Mesenchymal stem cell (in vitro differentiated cells and primary cell): ENCODE measurements at regions not wholly inside any gene's neighbourhood (a gene's known extent, or its start where the extent isn't known, plus 50 kb on each side); places are given as distances from the start of the nearest gene placed in this dataset.

Source experiments
- DNase-seq: peaks from one replicate; pipeline ENCODE4 v3.0.0-alpha.2; 2013
- H2AFZ ChIP-seq: one replicate; pipeline ENCODE4 v1.6.1; 2013; ENCODE audit warnings: low read depth, mild to moderate bottlenecking, control low read depth, inconsistent platforms, low read length, moderate library complexity
- H2AK5ac ChIP-seq: 2 replicates; pipeline ENCODE4 v1.6.1; 2013; ENCODE audit warnings: low read length, moderate library complexity, mild to moderate bottlenecking, inconsistent platforms; ENCODE audit not compliant: severe bottlenecking
- H2BK120ac ChIP-seq: one replicate; pipeline ENCODE4 v1.6.1; 2013; ENCODE audit warnings: low read depth, mild to moderate bottlenecking, inconsistent platforms, low read length, moderate library complexity
- H2BK12ac ChIP-seq, 2 experiments: one replicate each; pipeline ENCODE4 v1.6.1; 2013; ENCODE audit warnings: inconsistent platforms in 2 of 2, low read length in 2 of 2, mild to moderate bottlenecking in 2 of 2, moderate library complexity in 2 of 2, control low read depth in 1 of 2
- H2BK15ac ChIP-seq: one replicate; pipeline ENCODE4 v1.6.1; 2013; ENCODE audit warnings: mild to moderate bottlenecking, low read depth, inconsistent platforms; ENCODE audit not compliant: poor library complexity, severe bottlenecking
- H2BK5ac ChIP-seq: 2 replicates; pipeline ENCODE4 v1.6.1; 2013; ENCODE audit warnings: low read depth, mild to moderate bottlenecking, low read length, control low read depth, inconsistent platforms; ENCODE audit not compliant: poor library complexity, severe bottlenecking
- H3K14ac ChIP-seq, 2 experiments: one replicate each; pipeline ENCODE4 v1.6.1; 2013; ENCODE audit warnings: inconsistent platforms in 2 of 2, low read length in 2 of 2, control low read depth in 1 of 2, mild to moderate bottlenecking in 1 of 2, moderate library complexity in 1 of 2
- H3K18ac ChIP-seq, 2 experiments: one replicate each; pipeline ENCODE4 v1.6.1; 2013; ENCODE audit warnings: inconsistent platforms in 2 of 2, low read length in 2 of 2, control low read depth in 1 of 2, low read depth in 1 of 2, mild to moderate bottlenecking in 1 of 2
- H3K23ac ChIP-seq, 2 experiments: one replicate each; pipeline ENCODE4 v1.6.1; 2013; ENCODE audit warnings: inconsistent platforms in 2 of 2, low read length in 2 of 2, mild to moderate bottlenecking in 2 of 2, moderate library complexity in 2 of 2, control low read depth in 1 of 2
- H3K27ac ChIP-seq: 2 replicates; pipeline ENCODE4 v1.5.1; 2013; ENCODE audit warnings: mild to moderate bottlenecking, moderate library complexity, low read length, control low read depth, inconsistent platforms; ENCODE audit not compliant: poor library complexity, severe bottlenecking
- H3K27me3 ChIP-seq, 2 experiments: 2 replicates each; pipeline versions ENCODE4 v1.6.1 to v1.7.0; 2013; ENCODE audit warnings: low read length in 2 of 2, mild to moderate bottlenecking in 2 of 2, moderate library complexity in 2 of 2, control low read depth in 1 of 2, inconsistent platforms in 1 of 2; ENCODE audit not compliant: control insufficient read depth in 1 of 2, insufficient read depth in 1 of 2
- H3K36me3 ChIP-seq, 2 experiments: 2 replicates each; pipeline versions ENCODE4 v1.6.1 to v1.7.0; 2013; ENCODE audit warnings: low read length in 2 of 2, control low read depth in 1 of 2, inconsistent platforms in 1 of 2, low read depth in 1 of 2, mild to moderate bottlenecking in 1 of 2; ENCODE audit not compliant: insufficient read depth in 2 of 2, control insufficient read depth in 1 of 2
- H3K4ac ChIP-seq, 2 experiments: one replicate each; pipeline ENCODE4 v1.6.1; 2013; ENCODE audit warnings: inconsistent platforms in 2 of 2, low read length in 2 of 2, mild to moderate bottlenecking in 2 of 2, moderate library complexity in 2 of 2, control low read depth in 1 of 2, low read depth in 1 of 2
- H3K4me1 ChIP-seq: 2 replicates; pipeline ENCODE4 v1.6.1; 2013; ENCODE audit warnings: low read depth, low read length, control low read depth; ENCODE audit not compliant: control insufficient read depth, insufficient read depth
- H3K4me2 ChIP-seq: 2 replicates; pipeline ENCODE4 v1.6.1; 2013; ENCODE audit warnings: low read length, mild to moderate bottlenecking, inconsistent platforms; ENCODE audit not compliant: poor library complexity, severe bottlenecking
- H3K4me3 ChIP-seq, 2 experiments: 2 replicates each; pipeline versions ENCODE4 v1.5.1 to v1.7.0; 2013; ENCODE audit warnings: low read length in 2 of 2, mild to moderate bottlenecking in 2 of 2, control low read depth in 1 of 2, low read depth in 1 of 2; ENCODE audit not compliant: insufficient read depth in 1 of 2
- H3K79me1 ChIP-seq: replicated peaks from 2 replicates; pipeline ENCODE4 v1.6.1; 2013; ENCODE audit warnings: mild to moderate bottlenecking, control low read depth, low read length, inconsistent platforms; ENCODE audit not compliant: poor library complexity, severe bottlenecking
- H3K9ac ChIP-seq: 2 replicates; pipeline ENCODE4 v1.7.0; 2013; ENCODE audit warnings: mild to moderate bottlenecking, low read length, moderate library complexity
- H3K9me3 ChIP-seq: 2 replicates; pipeline ENCODE4 v1.7.0; 2013; ENCODE audit warnings: mild to moderate bottlenecking, low read length; ENCODE audit not compliant: control insufficient read depth
- H4K8ac ChIP-seq: one replicate; pipeline ENCODE4 v1.6.1; 2013; ENCODE audit warnings: inconsistent platforms, mild to moderate bottlenecking, low read length, moderate library complexity
- H4K91ac ChIP-seq: one replicate; pipeline ENCODE4 v1.6.1; 2013; ENCODE audit warnings: mild to moderate bottlenecking, low read length, inconsistent platforms
- WGBS: methylation state at CpG from one replicate; pipeline ENCODE4 v1.1.7; 2013; ENCODE audit warnings: mixed read lengths; 5-methylcytosine and 5-hydroxymethylcytosine counted together

DNA sequence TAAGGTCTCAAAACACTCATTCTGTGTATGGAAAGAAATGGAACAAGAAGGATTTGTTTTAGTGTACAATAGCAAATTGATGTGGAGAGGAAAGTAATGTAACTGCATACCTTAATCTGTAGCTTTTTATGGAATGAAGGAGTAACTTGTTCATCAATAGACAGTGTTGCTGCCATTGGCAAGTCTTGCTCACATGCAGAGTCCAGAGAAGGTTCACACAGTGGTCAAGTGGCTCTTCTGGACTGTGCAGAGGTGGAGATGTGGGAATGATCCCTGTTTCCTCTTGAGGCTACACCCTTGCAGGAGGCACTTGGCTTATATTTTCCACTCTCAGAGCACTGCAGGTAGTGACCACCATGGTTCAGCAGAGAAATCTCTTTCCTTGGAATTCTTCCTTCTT, 132.9 kb upstream of the ANKH start:
- no peak overlapping the region for H3K4ac ChIP-seq
- peak; percentile 9 for DNase-seq

DNA sequence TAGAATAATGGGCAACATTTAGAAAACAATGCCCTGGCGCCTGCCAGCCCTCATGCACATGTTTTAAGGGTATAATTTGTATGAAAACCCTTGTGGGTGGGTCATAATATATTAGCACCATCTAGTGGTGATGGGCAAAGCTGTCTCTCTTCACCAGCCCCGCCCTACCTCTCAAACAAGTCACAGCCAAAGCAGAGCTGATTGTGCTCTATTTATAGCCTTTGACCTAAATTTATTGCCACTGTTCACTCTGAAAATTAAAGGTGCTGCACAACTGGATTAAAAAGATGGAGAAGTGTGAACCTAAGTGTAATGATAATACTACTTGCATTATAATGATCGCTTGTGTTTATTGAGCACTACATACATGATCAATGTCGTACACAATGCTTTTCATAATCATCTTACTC, 131.9 kb upstream of the ANKH start:
- Histone ChIP-seq H2AFZ (no peak overlapping the region), H3K18ac (no peak overlapping the region), H2BK5ac (no peak overlapping the region), H3K27me3 (peaks cover 2 to 6% of the 10 kb centered on the region in 2 experiments), H2BK12ac (no peak overlapping the region), H3K9ac (no peak overlapping the region), H3K27ac (no peak overlapping the region), H3K4me2 (no peak overlapping the region), H3K14ac (no peak overlapping the region), H3K9me3 (peaks cover 3% of the 10 kb centered on the region), H4K91ac (no peak overlapping the region), H4K8ac (no peak overlapping the region), H2BK15ac (no peak overlapping the region), H2BK120ac (no peak overlapping the region), H3K36me3 (no peaks in the 10 kb centered on the region), H3K79me1 (no peaks in the 10 kb centered on the region), H2AK5ac (no peak overlapping the region), H3K4me1 (peaks cover 2% of the 10 kb centered on the region), H3K4me3 (no peak overlapping the region), H3K23ac (no peak overlapping the region), H3K4ac (no peak overlapping the region)
- DNase-seq: peak; percentile 64
- WGBS: 0% methylated on average over 2 of the region's 4 CpGs

More for the DNA sequence above, 132.9 kb upstream of the ANKH start:
- no peak overlapping the region for H2BK15ac ChIP-seq
- peaks cover 5% of the 10 kb centered on the region for H3K4me1 ChIP-seq
- H3K23ac ChIP-seq: no peak overlapping the region
- H3K14ac ChIP-seq: no peak overlapping the region
- H3K4me2 ChIP-seq: no peak overlapping the region
- no peak overlapping the region for H2BK5ac ChIP-seq
- H3K27ac ChIP-seq: no peak overlapping the region
- no peak overlapping the region for H2AFZ ChIP-seq
- H2BK12ac ChIP-seq: no peak overlapping the region
- no peak overlapping the region for H4K91ac ChIP-seq
- no peak overlapping the region for H3K4me3 ChIP-seq
- no peak overlapping the region for H2AK5ac ChIP-seq
- H3K9ac ChIP-seq: no peak overlapping the region
- no peaks in the 10 kb centered on the region for H3K9me3 ChIP-seq
- no peak overlapping the region for H2BK120ac ChIP-seq
- H3K27me3 ChIP-seq: peaks cover 0 to 2% of the 10 kb centered on the region in 2 experiments
- H4K8ac ChIP-seq: no peak overlapping the region
- H3K36me3 ChIP-seq: no peaks in the 10 kb centered on the region
- no peak overlapping the region for H3K18ac ChIP-seq
- H3K79me1 ChIP-seq: no peaks in the 10 kb centered on the region

DNA sequence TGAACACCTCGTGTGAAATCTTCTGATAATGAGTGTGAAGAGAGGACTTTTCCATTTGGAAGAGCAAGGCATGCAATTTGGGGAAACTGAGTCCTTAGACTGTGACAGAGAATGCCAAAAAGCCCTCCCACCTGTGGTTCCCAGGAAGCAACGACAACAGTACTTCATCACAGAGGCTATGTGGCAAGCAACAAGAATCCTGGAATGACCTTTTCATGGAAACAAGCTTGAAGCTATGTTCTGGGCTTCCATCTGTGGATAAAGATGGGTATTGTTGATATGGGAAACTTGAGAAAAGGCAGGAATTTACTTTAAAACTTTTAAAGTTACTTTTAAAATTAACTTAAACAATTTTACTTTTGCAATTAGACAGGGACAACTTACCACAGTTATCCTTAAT, 131.2 kb upstream of the ANKH start:
- no peak overlapping the region for H3K23ac ChIP-seq
- no peak overlapping the region for H2BK12ac ChIP-seq
- H3K9me3 ChIP-seq: peaks cover 10% of the 10 kb centered on the region
- no peak overlapping the region for H3K4me2 ChIP-seq
- no peak overlapping the region for H2BK15ac ChIP-seq
- no peak overlapping the region for H3K9ac ChIP-seq
- no peak overlapping the region for H2AFZ ChIP-seq
- DNase-seq: no peak
- H2BK5ac ChIP-seq: no peak overlapping the region
- H3K36me3 ChIP-seq: no peaks in the 10 kb centered on the region
- H2AK5ac ChIP-seq: no peak overlapping the region
- H3K4me3 ChIP-seq: no peak overlapping the region
- H3K27me3 ChIP-seq: peaks cover 8 to 12% of the 10 kb centered on the region in 2 experiments
- H3K79me1 ChIP-seq: no peaks in the 10 kb centered on the region
- H3K14ac ChIP-seq: no peak overlapping the region
- H3K18ac ChIP-seq: no peak overlapping the region
- 38% methylated on average over 2 of the region's 2 CpGs for WGBS
- H2BK120ac ChIP-seq: no peak overlapping the region
- H3K4ac ChIP-seq: no peak overlapping the region
- no peak overlapping the region for H4K8ac ChIP-seq
- H3K4me1 ChIP-seq: no peaks in the 10 kb centered on the region
- no peak overlapping the region for H3K27ac ChIP-seq
- no peak overlapping the region for H4K91ac ChIP-seq

DNA sequence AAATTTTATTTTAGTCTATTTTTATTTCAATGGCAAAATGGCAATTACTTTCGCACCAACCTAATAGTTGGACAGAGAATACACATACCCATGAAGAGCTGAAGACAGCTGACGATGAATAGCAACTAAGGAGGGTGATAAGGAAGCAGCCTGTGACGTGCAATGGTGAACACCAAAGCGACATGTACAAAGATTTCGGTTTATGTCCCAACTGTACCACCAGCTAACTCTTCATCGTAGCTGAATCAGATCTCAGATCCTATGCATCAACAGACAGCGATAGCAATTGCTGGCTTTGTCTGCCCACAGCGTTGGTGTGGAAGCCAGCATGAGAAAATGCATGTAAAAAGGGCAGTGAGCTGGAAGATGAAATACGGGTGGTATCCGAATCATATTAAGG, 130.6 kb upstream of the ANKH start:
- H3K23ac ChIP-seq: no peak overlapping the region
- H2BK12ac ChIP-seq: no peak overlapping the region
- no peak overlapping the region for H2BK5ac ChIP-seq
- no peak overlapping the region for H4K8ac ChIP-seq
- no peak overlapping the region for H3K9ac ChIP-seq
- no peak overlapping the region for H3K4ac ChIP-seq
- H3K79me1 ChIP-seq: no peaks in the 10 kb centered on the region
- no peak overlapping the region for H2AK5ac ChIP-seq
- no peaks in the 10 kb centered on the region for H3K4me1 ChIP-seq
- no peak overlapping the region for H2BK120ac ChIP-seq
- H4K91ac ChIP-seq: no peak overlapping the region
- H3K14ac ChIP-seq: no peak overlapping the region
- no peaks in the 10 kb centered on the region for H3K36me3 ChIP-seq
- no peak overlapping the region for H3K18ac ChIP-seq
- no peak overlapping the region for H2AFZ ChIP-seq
- H3K9me3 ChIP-seq: peaks cover 16% of the 10 kb centered on the region
- H2BK15ac ChIP-seq: no peak overlapping the region
- no peak overlapping the region for H3K4me3 ChIP-seq
- no peak overlapping the region for H3K4me2 ChIP-seq
- peaks cover 9 to 12% of the 10 kb centered on the region in 2 experiments for H3K27me3 ChIP-seq
- WGBS: 91% methylated on average over 10 of the region's 10 CpGs
- no peak overlapping the region for H3K27ac ChIP-seq
- no peak for DNase-seq
